Central memory CD8-positive, alpha-beta T cell (primary cell): ENCODE measurements at regions not wholly inside any gene's neighbourhood (a gene's known extent, or its start where the extent isn't known, plus 50 kb on each side); places are given as distances from the start of the nearest gene placed in this dataset.
"Not testable (repeated sequence)": the region's sequence is repeated elsewhere in the genome, so short reads cannot be mapped to it uniquely, and the experiment has no call there.

ENCODE experiments used
- ATAC-seq: fragments of 150-1000 bp; cut with Tn5 transposase; replicated peaks from 2 replicates; pipeline ENCODE4 v1.10.0; 2022; ENCODE audit warnings: mild to moderate bottlenecking, moderate FRiP score, moderate number of reproducible peaks; ENCODE audit not compliant: poor library complexity, severe bottlenecking; ENCODE audit errors: extremely low read depth
- DNase-seq, 2 donors: peaks; one replicate each; pipeline ENCODE4 v3.0.0; 2021; ENCODE audit warnings: low spot score in 2 of 2
- H3K27ac Mint-ChIP-seq: one replicate; pipeline ENCODE4 v1.8.0; 2022; ENCODE audit warnings: low read depth, mild to moderate bottlenecking, moderate library complexity, mixed read lengths
- H3K27me3 Mint-ChIP-seq: one replicate; pipeline ENCODE4 v1.8.0; 2022; ENCODE audit warnings: mixed read lengths
- H3K36me3 Mint-ChIP-seq: one replicate; pipeline ENCODE4 v1.8.0; 2022; ENCODE audit warnings: mild to moderate bottlenecking, moderate library complexity, mixed read lengths; ENCODE audit not compliant: insufficient read depth
- H3K4me1 Mint-ChIP-seq: one replicate; pipeline ENCODE4 v1.8.0; 2022; ENCODE audit warnings: mixed read lengths
- H3K4me3 Mint-ChIP-seq: one replicate; pipeline ENCODE4 v1.8.0; 2022; ENCODE audit warnings: mild to moderate bottlenecking, moderate library complexity, mixed read lengths
- H3K9me3 Mint-ChIP-seq: one replicate; pipeline ENCODE4 v1.8.0; 2022; ENCODE audit warnings: mixed read lengths

GRCh38 chr14:34094384-34094783 is 143.5 kb upstream of the EGLN3 start:
- Mint-ChIP-seq H3K27me3 (no peaks in the 10 kb centered on the region), H3K4me3 (no peak overlapping the region), H3K4me1 (no peaks in the 10 kb centered on the region), H3K36me3 (peaks cover 5% of the 10 kb centered on the region), H3K9me3 (no peaks in the 10 kb centered on the region), H3K27ac (no peak overlapping the region)
- no peak for DNase-seq
- no peak for ATAC-seq

DNA sequence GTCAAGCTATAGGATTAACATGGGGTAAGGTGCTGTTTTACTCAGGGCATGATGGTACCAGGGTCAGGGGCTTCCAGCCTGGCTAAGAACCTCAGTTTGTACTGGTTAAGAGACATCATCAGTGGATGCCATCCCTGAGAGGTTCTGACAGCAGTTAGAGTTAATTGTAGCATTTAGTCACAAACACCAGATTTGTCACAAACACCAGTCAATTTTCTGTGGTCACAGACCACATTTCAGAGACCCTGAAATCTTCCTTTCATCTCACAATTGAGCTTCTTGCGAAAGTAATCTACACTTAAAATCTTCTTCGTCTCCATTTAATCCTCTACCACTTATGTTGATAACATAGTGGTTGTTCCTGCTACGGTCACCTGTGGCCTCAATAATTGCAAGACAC is 143.0 kb upstream of the EGLN3 start:
- no peak for DNase-seq
- ATAC-seq: no peak
- no peak overlapping the region for H3K27ac Mint-ChIP-seq

GRCh38 chr14:34090451-34090850 is 139.6 kb upstream of the EGLN3 start:
- Mint-ChIP-seq H3K4me1 (no peaks in the 10 kb centered on the region), H3K36me3 (no peaks in the 10 kb centered on the region), H3K4me3 (no peak overlapping the region), H3K27ac (no peak overlapping the region), H3K9me3 (no peaks in the 10 kb centered on the region), H3K27me3 (no peaks in the 10 kb centered on the region)
- ATAC-seq: no peak
- DNase-seq: no peak

More for the DNA sequence above, 143.0 kb upstream of the EGLN3 start:
- H3K36me3 Mint-ChIP-seq: peaks cover 5% of the 10 kb centered on the region
- no peaks in the 10 kb centered on the region for H3K9me3 Mint-ChIP-seq
- H3K4me3 Mint-ChIP-seq: no peak overlapping the region
- H3K27me3 Mint-ChIP-seq: no peaks in the 10 kb centered on the region
- H3K4me1 Mint-ChIP-seq: no peaks in the 10 kb centered on the region

DNA sequence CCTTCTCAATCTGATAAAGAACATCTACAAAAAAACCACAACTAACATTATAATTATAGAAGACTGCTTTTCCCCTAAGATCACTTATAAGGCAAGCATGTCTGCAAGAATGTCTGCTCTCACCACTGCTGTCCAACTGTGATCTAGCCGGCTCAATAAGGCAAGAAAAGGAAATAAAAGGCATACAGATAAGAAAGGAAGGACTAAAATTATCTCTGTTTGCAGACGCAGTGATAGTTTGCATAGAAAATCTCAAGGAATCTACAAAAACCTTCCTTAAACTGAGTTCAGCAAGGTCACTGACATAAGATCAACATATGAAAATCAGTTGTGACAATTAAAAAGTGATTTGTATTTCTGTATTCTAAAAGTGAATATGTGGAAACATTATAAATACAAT is 138.0 kb upstream of the EGLN3 start:
- no peak overlapping the region for H3K27ac Mint-ChIP-seq
- no peaks in the 10 kb centered on the region for H3K36me3 Mint-ChIP-seq
- no peaks in the 10 kb centered on the region for H3K9me3 Mint-ChIP-seq
- no peak overlapping the region for H3K4me3 Mint-ChIP-seq
- H3K27me3 Mint-ChIP-seq: no peaks in the 10 kb centered on the region
- ATAC-seq: no peak
- no peak for DNase-seq
- H3K4me1 Mint-ChIP-seq: no peaks in the 10 kb centered on the region

GRCh38 chr14:34087571-34087970 is 136.7 kb upstream of the EGLN3 start:
- ATAC-seq: no peak
- H3K4me1 Mint-ChIP-seq: no peaks in the 10 kb centered on the region
- no peak for DNase-seq
- no peak overlapping the region for H3K4me3 Mint-ChIP-seq
- no peaks in the 10 kb centered on the region for H3K36me3 Mint-ChIP-seq
- no peaks in the 10 kb centered on the region for H3K9me3 Mint-ChIP-seq
- no peak overlapping the region for H3K27ac Mint-ChIP-seq
- no peaks in the 10 kb centered on the region for H3K27me3 Mint-ChIP-seq

GRCh38 chr14:34086223-34086757 is 135.4 kb upstream of the EGLN3 start:
- ATAC-seq (no peak), DNase-seq (no peak)
- Mint-ChIP-seq H3K4me3 (no peak overlapping the region), H3K27me3 (no peaks in the 10 kb centered on the region), H3K27ac (no peak overlapping the region), H3K9me3 (no peaks in the 10 kb centered on the region), H3K4me1 (no peaks in the 10 kb centered on the region), H3K36me3 (no peaks in the 10 kb centered on the region)

- Mint-ChIP-seq H3K4me3 (no peak overlapping the region), H3K9me3 (no peaks in the 10 kb centered on the region), H3K27me3 (no peaks in the 10 kb centered on the region), H3K36me3 (no peaks in the 10 kb centered on the region), H3K27ac (no peak overlapping the region), H3K4me1 (no peaks in the 10 kb centered on the region)
- DNase-seq: no peak
- ATAC-seq: no peak
Observed at GRCh38 chr14:34085695-34086094, 134.8 kb upstream of the EGLN3 start.

GRCh38 chr14:34081576-34082136 is 130.8 kb upstream of the EGLN3 start:
- DNase-seq (no peak), ATAC-seq (no peak)
- Mint-ChIP-seq H3K27ac (no peak overlapping the region), H3K4me3 (no peak overlapping the region), H3K27me3 (no peaks in the 10 kb centered on the region), H3K9me3 (no peaks in the 10 kb centered on the region), H3K36me3 (no peaks in the 10 kb centered on the region), H3K4me1 (no peaks in the 10 kb centered on the region)

- Mint-ChIP-seq H3K36me3 (no peaks in the 10 kb centered on the region), H3K4me1 (no peaks in the 10 kb centered on the region), H3K27ac (no peak overlapping the region), H3K9me3 (no peaks in the 10 kb centered on the region), H3K27me3 (no peaks in the 10 kb centered on the region), H3K4me3 (no peak overlapping the region)
- no peak for DNase-seq
- no peak for ATAC-seq
Observed at GRCh38 chr14:34081101-34081575, 130.3 kb upstream of the EGLN3 start.

DNA sequence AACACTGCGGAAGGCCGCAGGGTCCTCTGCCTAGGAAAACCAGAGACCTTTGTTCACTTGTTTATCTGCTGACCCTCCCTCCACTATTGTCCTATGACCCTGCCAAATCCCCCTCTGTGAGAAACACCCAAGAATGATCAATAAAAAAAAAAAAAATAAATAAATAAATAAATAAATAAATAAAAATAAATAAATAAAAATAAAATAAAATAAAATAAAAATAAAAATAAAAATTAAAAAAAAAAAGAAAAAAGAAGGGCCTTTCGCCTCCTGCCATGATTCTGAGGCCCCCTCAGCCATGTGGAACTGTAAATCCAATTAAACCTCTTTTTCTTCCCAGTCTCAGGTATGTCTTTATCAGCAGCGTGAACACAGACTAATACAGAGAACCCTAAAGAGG is 128.8 kb upstream of the EGLN3 start:
- not testable (repeated sequence) for H3K9me3 Mint-ChIP-seq, H3K4me1 Mint-ChIP-seq, ATAC-seq, H3K27me3 Mint-ChIP-seq, DNase-seq, H3K36me3 Mint-ChIP-seq, H3K27ac Mint-ChIP-seq, H3K4me3 Mint-ChIP-seq

GRCh38 chr14:34078117-34078743 is 127.4 kb upstream of the EGLN3 start:
- no peaks in the 10 kb centered on the region for H3K4me1 Mint-ChIP-seq
- DNase-seq: no peak
- no peaks in the 10 kb centered on the region for H3K27me3 Mint-ChIP-seq
- no peaks in the 10 kb centered on the region for H3K36me3 Mint-ChIP-seq
- no peak overlapping the region for H3K4me3 Mint-ChIP-seq
- H3K9me3 Mint-ChIP-seq: no peaks in the 10 kb centered on the region
- H3K27ac Mint-ChIP-seq: no peak overlapping the region
- ATAC-seq: no peak

- no peaks in the 10 kb centered on the region for H3K27me3 Mint-ChIP-seq
- no peak overlapping the region for H3K4me3 Mint-ChIP-seq
- no peaks in the 10 kb centered on the region for H3K36me3 Mint-ChIP-seq
- DNase-seq (no peak), ATAC-seq (no peak)
- no peaks in the 10 kb centered on the region for H3K4me1 Mint-ChIP-seq
- H3K27ac Mint-ChIP-seq: no peak overlapping the region
- peaks cover 15% of the 10 kb centered on the region for H3K9me3 Mint-ChIP-seq
Observed at GRCh38 chr14:34075826-34076225, 125.0 kb upstream of the EGLN3 start.

GRCh38 chr14:34075042-34075744 is 124.3 kb upstream of the EGLN3 start:
- DNase-seq (no peak), ATAC-seq (no peak)

More at GRCh38 chr14:34075042-34075744, 124.3 kb upstream of the EGLN3 start:
- Mint-ChIP-seq H3K4me3 (no peak overlapping the region), H3K27ac (no peak overlapping the region), H3K27me3 (no peaks in the 10 kb centered on the region), H3K9me3 (peaks cover 15% of the 10 kb centered on the region), H3K4me1 (no peaks in the 10 kb centered on the region), H3K36me3 (no peaks in the 10 kb centered on the region)
